GM06990 (cell line): ENCODE measurements at regions not wholly inside any gene's neighbourhood (a gene's known extent, or its start where the extent isn't known, plus 50 kb on each side); places are given as distances from the start of the nearest gene placed in this dataset.

Source experiments
- DNase-seq: peaks from one replicate; pipeline ENCODE4 v3.0.0-alpha.2; 2011; ENCODE audit not compliant: insufficient read length; ENCODE audit errors: extremely low read depth
- H3K27me3 ChIP-seq: replicated peaks from 2 replicates; pipeline ENCODE4 v1.6.0; 2011; ENCODE audit warnings: low read length; ENCODE audit not compliant: control insufficient read depth, insufficient read depth
- H3K36me3 ChIP-seq: 2 replicates; pipeline ENCODE4 v1.5.1; 2011; ENCODE audit warnings: low read length; ENCODE audit not compliant: control insufficient read depth, insufficient read depth
- H3K4me3 ChIP-seq: replicated peaks from 2 replicates; pipeline ENCODE4 v1.5.1; 2011; ENCODE audit warnings: low read depth, mild to moderate bottlenecking, control low read depth, low read length
- CTCF ChIP-seq: IDR thresholded peaks from 2 replicates; pipeline ENCODE4 v1.5.1; 2011; ENCODE audit warnings: low read length, control low read depth, mild to moderate bottlenecking, inconsistent platforms; ENCODE audit not compliant: insufficient read depth, poor library complexity, severe bottlenecking

GRCh38 chr16:82252582-82252981 is 82.6 kb upstream of the MPHOSPH6 start:
- no peak for TF ChIP-seq CTCF
- DNase-seq = no peak
- no peaks in the 10 kb centered on the region for H3K36me3 ChIP-seq
- peaks cover 1% of the 10 kb centered on the region for H3K27me3 ChIP-seq
- no peak overlapping the region for H3K4me3 ChIP-seq

GRCh38 chr16:82248677-82249076 is 78.7 kb upstream of the MPHOSPH6 start:
- TF ChIP-seq CTCF = no peak
- Histone ChIP-seq H3K36me3 (no peaks in the 10 kb centered on the region), H3K27me3 (no peaks in the 10 kb centered on the region; the same call in 1 of the 2 replicates), H3K4me3 (no peak overlapping the region)
- DNase-seq = no peak

GRCh38 chr16:82248012-82248656 is 78.1 kb upstream of the MPHOSPH6 start:
- H3K27me3 ChIP-seq = no peaks in the 10 kb centered on the region; the same call in 1 of the 2 replicates
- TF ChIP-seq CTCF = no peak
- no peak overlapping the region for H3K4me3 ChIP-seq
- no peaks in the 10 kb centered on the region for H3K36me3 ChIP-seq
- no peak for DNase-seq

GRCh38 chr16:82242201-82242600 is 72.2 kb upstream of the MPHOSPH6 start:
- no peak for DNase-seq
- Histone ChIP-seq H3K36me3 (no peaks in the 10 kb centered on the region), H3K27me3 (no peaks in the 10 kb centered on the region; the same call in 1 of the 2 replicates), H3K4me3 (no peak overlapping the region)
- TF ChIP-seq CTCF = no peak

GRCh38 chr16:82241469-82242052 is 71.5 kb upstream of the MPHOSPH6 start:
- no peak for TF ChIP-seq CTCF
- no peaks in the 10 kb centered on the region for H3K36me3 ChIP-seq
- DNase-seq = no peak

More at GRCh38 chr16:82241469-82242052, 71.5 kb upstream of the MPHOSPH6 start:
- Histone ChIP-seq H3K27me3 (no peaks in the 10 kb centered on the region; the same call in 1 of the 2 replicates), H3K4me3 (no peak overlapping the region)
